ENCODE measurements at regions not wholly inside any gene's neighbourhood (a gene's known extent, or its start where the extent isn't known, plus 50 kb on each side); places are given as distances from the start of the nearest gene placed in this dataset.

DNA sequence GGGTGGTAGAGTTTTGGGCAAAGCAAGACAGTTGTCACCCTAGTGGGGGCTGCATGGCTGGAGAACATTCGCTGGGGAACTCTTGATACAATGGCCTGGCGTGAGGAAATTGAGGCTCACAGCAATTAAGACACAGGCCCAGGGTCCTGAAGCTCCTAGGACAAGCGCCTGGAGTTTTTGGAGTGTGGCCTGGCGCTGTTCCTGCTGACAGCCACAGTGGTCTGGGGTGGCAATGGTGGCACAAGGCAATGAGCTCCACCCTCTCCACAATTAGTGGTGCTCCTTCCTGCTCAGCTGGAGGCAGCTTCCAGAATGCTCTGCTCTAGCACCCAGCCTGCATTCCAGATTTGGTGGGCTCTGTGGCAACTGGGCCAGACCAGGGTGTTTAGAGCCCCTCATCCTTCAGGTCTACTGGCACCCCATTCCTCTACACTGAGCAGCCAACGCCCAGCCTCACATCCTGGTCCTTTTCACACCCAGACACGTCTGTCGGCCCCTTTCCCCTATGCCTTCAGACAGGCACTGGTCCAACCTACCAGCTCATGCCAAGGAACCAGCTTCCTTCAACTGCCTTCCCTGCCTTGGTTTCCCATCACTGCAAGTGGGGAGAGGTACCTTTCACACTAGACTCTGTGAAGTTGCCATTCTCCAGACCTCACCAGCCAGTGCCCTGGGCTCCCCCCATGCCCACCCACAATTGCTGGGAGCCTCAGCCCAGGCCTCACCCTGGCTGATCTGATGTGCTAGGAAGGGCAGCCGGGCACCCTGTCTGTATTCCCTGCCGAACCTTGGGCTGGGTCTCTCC lies 138.1 kb upstream of the COL5A1 start:
- Mint-ChIP-seq H3K4me3 (no peak overlapping the region), H3K4me1 (peaks cover 2% of the 10 kb centered on the region), H3K27ac (no peak overlapping the region), H3K27me3 (ENCODE audit: insufficient read depth, low read depth) (no peaks in the 10 kb centered on the region), H3K36me3 (no peaks in the 10 kb centered on the region), H3K9me3 (peaks cover 14% of the 10 kb centered on the region)
- DNase-seq (ENCODE audit: low spot score), result no peak
- no peak overlapping the region for H2AFZ ChIP-seq (replicated peaks)
- H4K20me1 ChIP-seq (ENCODE audit: low read depth), result no peaks in the 10 kb centered on the region
- no peaks in the 10 kb centered on the region for H3K4me1 ChIP-seq
- no peaks in the 10 kb centered on the region for H3K79me2 ChIP-seq (ENCODE audit: low read depth)
- H3K9me3 ChIP-seq (ENCODE audit: low read depth), result no peaks in the 10 kb centered on the region
- H3K9ac ChIP-seq, result no peak overlapping the region
- no peaks in the 10 kb centered on the region for H3K27me3 ChIP-seq
- H3K4me2 ChIP-seq, result no peak overlapping the region
- no peaks in the 10 kb centered on the region for H3F3A ChIP-seq (ENCODE audit: low read depth)
- no peaks in the 10 kb centered on the region for H3K36me3 ChIP-seq
- no peak overlapping the region for H3K27ac ChIP-seq
- no peak overlapping the region for H3K4me3 ChIP-seq
- TF ChIP-seq EZH2 (IDR thresholded peaks at IDR 0.05) (no peak), EZH2phosphoT487 (IDR thresholded peaks at IDR 0.05) (no peak)
- TF ChIP-seq, protein P1, sequence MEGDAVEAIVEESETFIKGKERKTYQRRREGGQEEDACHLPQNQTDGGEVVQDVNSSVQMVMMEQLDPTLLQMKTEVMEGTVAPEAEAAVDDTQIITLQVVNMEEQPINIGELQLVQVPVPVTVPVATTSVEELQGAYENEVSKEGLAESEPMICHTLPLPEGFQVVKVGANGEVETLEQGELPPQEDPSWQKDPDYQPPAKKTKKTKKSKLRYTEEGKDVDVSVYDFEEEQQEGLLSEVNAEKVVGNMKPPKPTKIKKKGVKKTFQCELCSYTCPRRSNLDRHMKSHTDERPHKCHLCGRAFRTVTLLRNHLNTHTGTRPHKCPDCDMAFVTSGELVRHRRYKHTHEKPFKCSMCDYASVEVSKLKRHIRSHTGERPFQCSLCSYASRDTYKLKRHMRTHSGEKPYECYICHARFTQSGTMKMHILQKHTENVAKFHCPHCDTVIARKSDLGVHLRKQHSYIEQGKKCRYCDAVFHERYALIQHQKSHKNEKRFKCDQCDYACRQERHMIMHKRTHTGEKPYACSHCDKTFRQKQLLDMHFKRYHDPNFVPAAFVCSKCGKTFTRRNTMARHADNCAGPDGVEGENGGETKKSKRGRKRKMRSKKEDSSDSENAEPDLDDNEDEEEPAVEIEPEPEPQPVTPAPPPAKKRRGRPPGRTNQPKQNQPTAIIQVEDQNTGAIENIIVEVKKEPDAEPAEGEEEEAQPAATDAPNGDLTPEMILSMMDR (IDR thresholded peaks at IDR 0.05), result no peak

DNA sequence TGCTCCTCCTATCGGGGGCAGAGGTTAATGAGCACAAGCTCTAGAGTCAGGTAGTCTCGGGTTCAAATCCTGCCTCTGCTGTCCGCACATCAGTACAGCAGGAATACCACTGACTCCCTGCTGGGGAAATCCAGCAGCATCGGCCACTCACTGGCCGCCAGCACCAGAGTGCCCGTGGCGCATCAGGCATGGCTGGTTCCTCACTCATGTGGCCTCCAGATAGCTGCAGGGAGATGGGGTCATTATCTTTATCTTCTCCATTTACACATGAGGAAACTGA lies 137.6 kb upstream of the COL5A1 start:
- Mint-ChIP-seq H3K27me3 (ENCODE audit: insufficient read depth, low read depth) (no peaks in the 10 kb centered on the region), H3K9me3 (peaks cover 14% of the 10 kb centered on the region), H3K27ac (no peak overlapping the region), H3K4me3 (no peak overlapping the region), H3K4me1 (no peaks in the 10 kb centered on the region), H3K36me3 (no peaks in the 10 kb centered on the region)
- TF ChIP-seq EZH2phosphoT487 (IDR thresholded peaks at IDR 0.05) (no peak), EZH2 (IDR thresholded peaks at IDR 0.05) (no peak)
- TF ChIP-seq, protein P1 (IDR thresholded peaks at IDR 0.05), result no peak
- no peak for DNase-seq (ENCODE audit: low spot score)
- H2AFZ ChIP-seq (replicated peaks), result no peak overlapping the region
- H3K4me3 ChIP-seq, result no peak overlapping the region
- H3F3A ChIP-seq (ENCODE audit: low read depth), result no peaks in the 10 kb centered on the region
- no peak overlapping the region for H3K4me2 ChIP-seq
- H4K20me1 ChIP-seq (ENCODE audit: low read depth), result no peaks in the 10 kb centered on the region
- H3K4me1 ChIP-seq, result no peaks in the 10 kb centered on the region
- H3K36me3 ChIP-seq, result no peaks in the 10 kb centered on the region
- no peaks in the 10 kb centered on the region for H3K79me2 ChIP-seq (ENCODE audit: low read depth)
- H3K27me3 ChIP-seq, result no peaks in the 10 kb centered on the region
- H3K9ac ChIP-seq, result no peak overlapping the region
- H3K9me3 ChIP-seq (ENCODE audit: low read depth), result no peaks in the 10 kb centered on the region
- no peak overlapping the region for H3K27ac ChIP-seq

DNA sequence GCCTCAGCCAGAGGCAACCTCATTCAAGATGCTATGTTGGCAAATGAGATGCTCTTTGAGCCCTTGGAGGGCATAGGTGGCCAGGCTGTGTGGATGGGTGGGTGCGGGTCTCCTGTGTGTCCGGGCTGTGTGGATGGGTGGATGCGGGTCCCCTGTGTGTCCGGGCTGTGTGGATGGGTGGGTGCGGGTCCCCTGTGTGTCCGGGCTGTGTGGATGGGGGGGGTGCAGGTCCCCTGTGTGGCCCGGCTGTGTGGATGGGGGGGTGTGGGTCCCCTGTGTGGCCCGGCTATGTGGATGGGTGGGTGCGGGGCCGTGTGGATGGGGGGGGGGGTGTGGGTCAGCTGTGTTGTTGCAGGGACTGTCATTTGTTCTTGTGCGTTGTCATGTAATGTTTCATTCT lies 136.6 kb upstream of the COL5A1 start:
- no peaks in the 10 kb centered on the region for H3K4me1 Mint-ChIP-seq
- H3K27ac Mint-ChIP-seq, result no peak overlapping the region
- no peaks in the 10 kb centered on the region for H4K20me1 ChIP-seq (ENCODE audit: low read depth)
- no peak overlapping the region for H3K4me2 ChIP-seq
- no peak overlapping the region for H3K9ac ChIP-seq
- H3K27ac ChIP-seq, result no peak overlapping the region
- no peaks in the 10 kb centered on the region for H3K36me3 ChIP-seq
- no peak overlapping the region for H3K4me3 Mint-ChIP-seq
- no peaks in the 10 kb centered on the region for H3K27me3 ChIP-seq
- DNase-seq (ENCODE audit: low spot score), result no peak
- no peaks in the 10 kb centered on the region for H3K36me3 Mint-ChIP-seq
- H3F3A ChIP-seq (ENCODE audit: low read depth), result no peaks in the 10 kb centered on the region
- H3K9me3 Mint-ChIP-seq, result peaks cover 10% of the 10 kb centered on the region
- H3K4me1 ChIP-seq, result no peaks in the 10 kb centered on the region
- H2AFZ ChIP-seq (replicated peaks), result no peak overlapping the region
- H3K27me3 Mint-ChIP-seq (ENCODE audit: insufficient read depth, low read depth), result no peaks in the 10 kb centered on the region
- no peaks in the 10 kb centered on the region for H3K9me3 ChIP-seq (ENCODE audit: low read depth)
- no peak overlapping the region for H3K4me3 ChIP-seq
- no peak for TF ChIP-seq EZH2 (IDR thresholded peaks at IDR 0.05)
- TF ChIP-seq EZH2phosphoT487 (IDR thresholded peaks at IDR 0.05), result no peak
- TF ChIP-seq, protein P1 (IDR thresholded peaks at IDR 0.05), result no peak
- H3K79me2 ChIP-seq (ENCODE audit: low read depth), result no peaks in the 10 kb centered on the region
